NCI-H1092 (cell line): ENCODE measurements at regions not wholly inside any gene's neighbourhood (a gene's known extent, or its start where the extent isn't known, plus 50 kb on each side); places are given as distances from the start of the nearest gene placed in this dataset.

ENCODE experiments used
- DNase-seq: peaks from one replicate; lab custom pipeline; 2025; lab: John Stamatoyannopoulos, UW

GRCh38 chr3:134302674-134303073 is 52.0 kb upstream of the RYK start:
- peak; percentile 9 for DNase-seq

GRCh38 chr3:134300520-134300919 is 49.9 kb upstream of the RYK start:
- no peak for DNase-seq
